GM12878 (cell line): ENCODE measurements at regions not wholly inside any gene's neighbourhood (a gene's known extent, or its start where the extent isn't known, plus 50 kb on each side); places are given as distances from the start of the nearest gene placed in this dataset.

Source experiments
- ATAC-seq: fragments of 200-7000 bp; cut with Tn5 transposase; 3 replicates; pipeline ENCODE4 v1.9.1; 2020; ENCODE audit warnings: mild to moderate bottlenecking, moderate library complexity
- BruUV-seq: library from RNA; stranded (reverse); fragments of 400-500 nt; replicated peaks from 2 replicates; lab custom pipeline; 2021; lab: Mats Ljungman, UMichigan
- CTCF ChIA-PET: fragments of 300-600 bp; sonication (Branson Sonifier 250); formaldehyde crosslinking; extraction: SDS; loops from one replicate; lab custom pipeline; 2021; ENCODE audit warnings: inconsistent platforms; lab: Yijun Ruan, JAX
- POLR2A ChIA-PET: fragments of 350-600 bp; formaldehyde crosslinking; extraction: SDS; loops from one replicate; lab custom pipeline; 2021; ENCODE audit warnings: inconsistent platforms; lab: Charles Lee
- RAD21 ChIA-PET: fragments of 300-600 bp; sonication (Branson Sonifier 250); formaldehyde crosslinking; loops from one replicate; lab custom pipeline; 2023; ENCODE audit warnings: antibody characterized with exemption; ENCODE audit not compliant: unreplicated experiment; lab: Charles Lee
- SMC1A ChIA-PET: fragments of 300-600 bp; sonication (Branson Sonifier 250); formaldehyde crosslinking; loops from one replicate; lab custom pipeline; 2023; ENCODE audit not compliant: unreplicated experiment, uncharacterized antibody; lab: Charles Lee
- DNase-seq: peaks from one replicate; pipeline ENCODE4 v3.0.0-alpha.2; 2011; ENCODE audit warnings: low read depth, low spot score
- FAIRE-seq: peaks from 3 replicates; lab custom pipeline; 2011; peaks lifted over from hg19 to GRCh38; lab: Jason Lieb, UNC
- H2AFZ ChIP-seq: 2 replicates; pipeline ENCODE4 v1.6.0; 2011; ENCODE audit warnings: low read depth, low read length, control low read depth; ENCODE audit not compliant: control insufficient read depth
- H3K27ac ChIP-seq: 2 replicates; pipeline ENCODE4 v1.5.1; 2011; ENCODE audit warnings: control low read depth; ENCODE audit not compliant: control insufficient read depth, insufficient read depth
- H3K27me3 ChIP-seq, 2 experiments: replicated peaks in 1 of 2; 2 replicates each; pipeline versions ENCODE4 v1.6.0 to v1.6.1; 2011; ENCODE audit warnings: low read length in 1 of 2; ENCODE audit not compliant: control insufficient read depth in 2 of 2, insufficient read depth in 2 of 2
- H3K36me3 ChIP-seq, 2 experiments: 2 replicates each; pipeline ENCODE4 v1.5.1; 2011; ENCODE audit warnings: low read length in 1 of 2; ENCODE audit not compliant: control insufficient read depth in 2 of 2, insufficient read depth in 2 of 2
- H3K4me1 ChIP-seq: 2 replicates; pipeline ENCODE4 v1.6.1; 2011; ENCODE audit warnings: mild to moderate bottlenecking, low read length, moderate library complexity, mixed read lengths; ENCODE audit not compliant: control insufficient read depth, insufficient read depth
- H3K4me2 ChIP-seq: 2 replicates; pipeline ENCODE4 v1.6.0; 2011; ENCODE audit warnings: control low read depth; ENCODE audit not compliant: control insufficient read depth, insufficient read depth
- H3K4me3 ChIP-seq: fragments of 200-600 bp; sonication (generic); 2 replicates; pipeline ENCODE4 v1.5.1; 2016
- H3K79me2 ChIP-seq: 2 replicates; pipeline ENCODE4 v1.6.0; 2011; ENCODE audit warnings: low read length; ENCODE audit not compliant: control insufficient read depth, insufficient read depth
- H3K9ac ChIP-seq: 2 replicates; pipeline ENCODE4 v1.8.0; 2011; ENCODE audit warnings: low read length, control low read depth, mixed read lengths; ENCODE audit not compliant: control insufficient read depth, insufficient read depth
- H3K9me3 ChIP-seq: replicated peaks from 3 replicates; pipeline ENCODE4 v1.5.1; 2011; ENCODE audit warnings: mild to moderate bottlenecking, low read length; ENCODE audit not compliant: control insufficient read depth, insufficient read depth
- H4K20me1 ChIP-seq: 2 replicates; pipeline ENCODE4 v1.6.0; 2011; ENCODE audit not compliant: control insufficient read depth, insufficient read depth
- BACH1 ChIP-seq: fragments of 450-650 bp; IDR thresholded peaks from 2 replicates; pipeline ENCODE4 v1.6.1; 2017; ENCODE audit warnings: mild to moderate bottlenecking, borderline replicate concordance
- ETV6 ChIP-seq, 2 experiments: fragments of 450-650 bp in 1 of 2; IDR thresholded peaks in 1 of 2; conservative IDR thresholded peaks in 1 of 2; 2 replicates each; pipeline ENCODE4 v1.6.1; 2014; ENCODE audit warnings: antibody characterized with exemption in 1 of 2, borderline replicate concordance in 1 of 2, low read depth in 1 of 2, mild to moderate bottlenecking in 1 of 2, moderate library complexity in 1 of 2
- NBN ChIP-seq: fragments of 450-650 bp; IDR thresholded peaks from 2 replicates; pipeline ENCODE4 v1.6.1; 2016
- WGBS: methylation state at CpG from one replicate; pipeline ENCODE4 v1.1.6; 2016; ENCODE audit warnings: low lambda C conversion rate; ENCODE audit not compliant: insufficient replicate concordance, insufficient coverage; ENCODE audit errors: missing lambda C conversion rate; 5-methylcytosine and 5-hydroxymethylcytosine counted together
- in situ Hi-C: fragments of 300-500 bp; cut with MboI; formaldehyde crosslinking; loops from 9 replicates; pipeline ENCODE4 v1.14.3; 2018; ENCODE audit warnings: mixed read lengths
- intact Hi-C: fragments of 100-400 bp; cut with micrococcal nuclease; formaldehyde crosslinking; loops from one replicate; pipeline ENCODE4 v1.14.2; 2022; ENCODE audit not compliant: unreplicated experiment
- TF ChIP-seq, protein P1 (sequence below): IDR thresholded peaks from 2 replicates; pipeline ENCODE4 v1.6.1; 2011; ENCODE audit warnings: borderline replicate concordance, low read depth, mild to moderate bottlenecking, moderate library complexity, mixed read lengths, low read length; ENCODE audit not compliant: insufficient read depth; ENCODE audit errors: extremely low read length
- TF ChIP-seq, protein P2 (sequence below): fragments of 450-650 bp; IDR thresholded peaks from 2 replicates; pipeline ENCODE4 v1.6.1; 2017; ENCODE audit warnings: mild to moderate bottlenecking

GRCh38 chr3:159233734-159234133, 431.9 kb downstream of the MFSD1 start:
- H2AFZ ChIP-seq: no peak overlapping the region
- no peaks in the 10 kb centered on the region for H3K79me2 ChIP-seq
- DNase-seq (no peak), FAIRE-seq (no peak), ATAC-seq (no peak)
- in situ Hi-C loops (no loop called here), intact Hi-C loops (no loop called here)
- no peak overlapping the region for H3K9ac ChIP-seq
- ChIA-PET POLR2A (no interaction called here), CTCF (no interaction called here), RAD21 (no interaction called here), SMC1A (no interaction called here)
- no peaks in the 10 kb centered on the region for H3K9me3 ChIP-seq
- no peak overlapping the region for H3K4me3 ChIP-seq
- TF ChIP-seq, protein P1, sequence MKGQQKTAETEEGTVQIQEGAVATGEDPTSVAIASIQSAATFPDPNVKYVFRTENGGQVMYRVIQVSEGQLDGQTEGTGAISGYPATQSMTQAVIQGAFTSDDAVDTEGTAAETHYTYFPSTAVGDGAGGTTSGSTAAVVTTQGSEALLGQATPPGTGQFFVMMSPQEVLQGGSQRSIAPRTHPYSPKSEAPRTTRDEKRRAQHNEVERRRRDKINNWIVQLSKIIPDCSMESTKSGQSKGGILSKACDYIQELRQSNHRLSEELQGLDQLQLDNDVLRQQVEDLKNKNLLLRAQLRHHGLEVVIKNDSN: no peak
- no peak for TF ChIP-seq ETV6 (conservative IDR thresholded peaks at IDR 0.05 in 1 of 2, IDR thresholded peaks at IDR 0.05 in 1 of 2; ENCODE audit: borderline replicate concordance in 1 of 2, low read depth in 1 of 2)
- TF ChIP-seq NBN: no peak
- no TSS peak for BruUV-seq
- 50% methylated on average over 2 of the region's 2 CpGs for WGBS
- no peak overlapping the region for H3K4me2 ChIP-seq
- H4K20me1 ChIP-seq: no peaks in the 10 kb centered on the region
- H3K27me3 ChIP-seq: no peaks in the 10 kb centered on the region
- no peaks in the 10 kb centered on the region for H3K36me3 ChIP-seq
- H3K27ac ChIP-seq: no peak overlapping the region
- H3K4me1 ChIP-seq: no peaks in the 10 kb centered on the region

- WGBS: 51% methylated on average over 3 of the region's 3 CpGs
- no peaks in the 10 kb centered on the region for H3K27me3 ChIP-seq
- CTCF ChIA-PET: no interaction called here
- DNase-seq: no peak
- intact Hi-C loops: no loop called here
- TF ChIP-seq, protein P2, sequence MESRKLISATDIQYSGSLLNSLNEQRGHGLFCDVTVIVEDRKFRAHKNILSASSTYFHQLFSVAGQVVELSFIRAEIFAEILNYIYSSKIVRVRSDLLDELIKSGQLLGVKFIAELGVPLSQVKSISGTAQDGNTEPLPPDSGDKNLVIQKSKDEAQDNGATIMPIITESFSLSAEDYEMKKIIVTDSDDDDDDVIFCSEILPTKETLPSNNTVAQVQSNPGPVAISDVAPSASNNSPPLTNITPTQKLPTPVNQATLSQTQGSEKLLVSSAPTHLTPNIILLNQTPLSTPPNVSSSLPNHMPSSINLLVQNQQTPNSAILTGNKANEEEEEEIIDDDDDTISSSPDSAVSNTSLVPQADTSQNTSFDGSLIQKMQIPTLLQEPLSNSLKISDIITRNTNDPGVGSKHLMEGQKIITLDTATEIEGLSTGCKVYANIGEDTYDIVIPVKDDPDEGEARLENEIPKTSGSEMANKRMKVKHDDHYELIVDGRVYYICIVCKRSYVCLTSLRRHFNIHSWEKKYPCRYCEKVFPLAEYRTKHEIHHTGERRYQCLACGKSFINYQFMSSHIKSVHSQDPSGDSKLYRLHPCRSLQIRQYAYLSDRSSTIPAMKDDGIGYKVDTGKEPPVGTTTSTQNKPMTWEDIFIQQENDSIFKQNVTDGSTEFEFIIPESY: no peak
- TF ChIP-seq BACH1: no peak
- TF ChIP-seq, all 136 proteins: peak for 0
- BruUV-seq: no TSS peak
- RAD21 ChIA-PET: no interaction called here
- no peaks in the 10 kb centered on the region for H4K20me1 ChIP-seq
- H3K9me3 ChIP-seq: no peaks in the 10 kb centered on the region
- no peak overlapping the region for H3K9ac ChIP-seq
- H3K4me3 ChIP-seq: no peak overlapping the region
- no peak for FAIRE-seq
- in situ Hi-C loops: no loop called here
- SMC1A ChIA-PET: no interaction called here
- H3K4me1 ChIP-seq: no peaks in the 10 kb centered on the region
- no peaks in the 10 kb centered on the region for H3K36me3 ChIP-seq
- ATAC-seq: no peak
- no peaks in the 10 kb centered on the region for H3K79me2 ChIP-seq
- no peak overlapping the region for H2AFZ ChIP-seq
- no peak overlapping the region for H3K4me2 ChIP-seq
- no peak overlapping the region for H3K27ac ChIP-seq
- POLR2A ChIA-PET: no interaction called here
Observed at GRCh38 chr3:159234306-159234705, 432.5 kb downstream of the MFSD1 start.
